GM21515 (cell line): ENCODE measurements at regions not wholly inside any gene's neighbourhood (a gene's known extent, or its start where the extent isn't known, plus 50 kb on each side); places are given as distances from the start of the nearest gene placed in this dataset.
"Not testable (repeated sequence)": the region's sequence is repeated elsewhere in the genome, so short reads cannot be mapped to it uniquely, and the experiment has no call there.

Source experiments
- ATAC-seq: cut with Tn5 transposase; IDR thresholded peaks from one replicate; pipeline ENCODE4 v1.9.1; 2021; ENCODE audit not compliant: unreplicated experiment

DNA sequence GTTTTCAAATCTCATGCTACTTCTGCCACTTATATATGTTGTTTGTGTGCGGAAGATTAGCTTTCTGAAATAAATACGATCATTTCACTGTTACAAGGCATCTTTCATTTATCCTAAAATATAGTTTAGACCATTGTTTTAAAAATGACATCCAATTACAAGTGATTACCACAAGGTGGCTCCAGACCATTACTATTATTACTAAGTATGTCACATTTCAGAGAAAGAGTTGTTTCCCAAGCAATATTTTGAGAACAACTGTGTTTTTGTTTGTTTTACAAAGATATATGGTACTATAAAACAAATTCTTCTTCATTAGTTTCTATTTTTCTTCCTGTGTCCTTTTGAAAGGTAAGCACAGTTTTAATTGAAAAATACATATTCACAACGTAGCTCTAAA is 136.0 kb upstream of the RAP2B start:
- ATAC-seq, result no peak

DNA sequence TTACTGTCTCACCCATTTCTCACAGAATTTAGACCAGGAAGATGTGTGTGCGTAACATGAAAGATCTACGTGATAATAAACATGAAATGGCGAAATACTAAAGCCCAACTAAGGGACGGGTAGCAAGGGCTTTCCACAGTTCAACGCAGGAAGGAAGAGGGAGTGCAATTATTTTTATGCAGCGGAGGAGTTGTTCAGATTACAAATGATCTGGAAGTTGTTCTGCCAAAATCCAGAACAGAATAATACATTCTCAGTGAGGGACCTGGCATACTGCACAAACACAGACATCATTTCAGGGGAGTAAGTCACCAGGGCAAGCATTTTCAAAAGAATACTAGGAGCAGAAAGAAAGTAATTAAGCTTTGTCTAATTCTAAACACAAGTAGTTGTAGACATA is 133.6 kb upstream of the RAP2B start:
- ATAC-seq, result no peak

- no peak for ATAC-seq
Measured at GRCh38 chr3:153029350-153029749, 132.7 kb upstream of the RAP2B start.

DNA sequence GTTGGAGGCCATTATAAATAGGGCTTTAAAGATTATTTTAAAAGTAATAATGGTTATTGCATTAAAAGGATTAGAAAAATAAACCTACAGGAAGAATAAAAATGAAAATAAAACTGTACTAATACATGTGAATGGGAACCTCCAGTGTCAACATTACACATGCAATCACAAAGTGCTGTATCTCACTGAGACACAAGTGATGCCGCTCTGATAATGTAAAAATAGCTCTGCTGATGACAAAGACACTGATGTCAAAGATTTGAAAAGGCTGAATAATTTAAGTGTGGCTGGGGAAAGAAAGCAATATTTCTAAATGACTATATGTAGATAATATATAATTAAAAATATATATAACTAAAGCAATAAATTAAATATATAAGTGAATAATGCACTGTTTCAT is 129.1 kb upstream of the RAP2B start:
- no peak for ATAC-seq

GRCh38 chr3:153036846-153037245 is 125.2 kb upstream of the RAP2B start:
- no peak for ATAC-seq

- no peak for ATAC-seq
Measured at GRCh38 chr3:153038367-153038766, 123.7 kb upstream of the RAP2B start.

- ATAC-seq, result no peak
Measured at GRCh38 chr3:153038779-153039178, 123.2 kb upstream of the RAP2B start.

- ATAC-seq, result no peak
Measured at GRCh38 chr3:153041181-153041580, 120.8 kb upstream of the RAP2B start.

DNA sequence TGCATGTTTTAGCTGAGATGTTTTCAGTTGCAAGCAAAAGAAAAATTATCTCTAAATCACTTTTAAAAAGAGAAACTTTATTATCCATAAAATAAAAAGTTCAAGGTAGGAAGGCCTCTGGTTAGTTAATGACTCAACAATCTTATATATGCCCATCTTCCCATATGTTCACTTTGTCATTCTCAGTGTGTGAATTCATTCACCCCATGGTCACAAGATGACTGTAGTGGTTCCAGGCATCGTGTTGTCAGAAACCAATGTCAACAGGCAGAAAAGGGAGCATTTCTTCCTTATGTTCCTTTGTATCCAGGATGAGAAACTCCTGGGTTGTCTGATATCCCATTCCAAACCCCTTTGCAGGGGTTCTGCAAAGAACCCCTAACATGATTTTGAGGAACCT is 119.9 kb upstream of the RAP2B start:
- ATAC-seq, result no peak

DNA sequence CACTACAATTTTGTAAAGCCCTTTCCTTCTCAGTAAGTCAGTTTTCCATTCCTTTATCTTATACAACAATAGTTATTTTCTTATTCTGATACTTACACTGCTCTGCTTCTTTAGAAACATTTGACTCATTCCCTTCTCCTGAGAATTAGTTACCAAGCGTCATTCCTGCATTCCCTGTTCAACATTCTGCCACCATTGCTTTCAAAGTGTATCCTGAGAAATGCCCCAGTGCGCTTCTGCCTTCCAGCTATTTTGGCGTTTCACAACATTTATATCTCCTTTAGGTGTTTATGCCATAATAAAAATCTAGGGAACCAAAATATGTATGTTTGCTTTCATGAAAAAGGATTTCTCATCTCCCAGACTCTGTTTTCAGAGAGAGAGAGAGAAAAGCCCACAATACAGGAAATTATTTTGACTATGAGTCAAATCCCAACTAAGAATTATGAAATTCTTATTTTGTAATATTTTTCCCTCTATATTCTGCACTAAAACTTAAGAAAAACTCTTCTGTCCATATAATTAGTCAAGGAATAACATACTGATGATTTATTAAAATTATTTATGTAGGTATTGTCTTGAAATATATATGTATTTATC is 118.2 kb upstream of the RAP2B start:
- ATAC-seq, result no peak

- ATAC-seq, result no peak
Measured at GRCh38 chr3:153045150-153045549, 116.9 kb upstream of the RAP2B start.

- ATAC-seq, result no peak
Measured at GRCh38 chr3:153050978-153051377, 111.0 kb upstream of the RAP2B start.

DNA sequence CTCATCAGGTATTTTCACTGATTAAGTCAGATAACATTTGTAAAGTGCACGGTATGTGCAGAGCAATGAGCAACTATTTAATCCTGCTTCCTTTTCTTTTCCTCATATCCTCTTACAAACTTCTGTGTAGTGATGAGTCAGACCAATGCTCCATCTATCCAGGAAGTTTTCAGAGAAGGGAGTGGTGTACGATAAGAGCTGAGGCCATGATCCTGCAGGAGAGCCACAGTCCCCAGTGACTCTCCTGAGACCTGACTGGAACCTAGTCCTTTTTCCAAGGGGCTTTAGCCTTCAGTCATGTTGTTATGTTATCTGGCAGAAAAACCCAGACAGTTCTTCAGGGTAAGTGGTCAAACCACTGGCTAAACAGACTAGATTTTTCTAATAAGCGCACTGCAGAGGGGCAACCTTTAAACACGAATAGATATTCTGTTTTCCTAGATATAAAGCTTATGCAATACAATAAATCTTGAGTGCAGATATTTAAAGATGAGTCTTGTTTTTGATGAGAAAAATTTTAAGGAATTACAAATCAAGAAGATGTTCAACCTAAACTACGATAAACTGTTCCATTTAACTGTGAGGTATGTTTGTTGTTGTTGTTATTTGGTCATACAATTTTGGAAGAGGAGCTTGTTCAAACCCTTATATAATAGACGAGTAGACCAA is 110.5 kb upstream of the RAP2B start:
- ATAC-seq, result no peak

- ATAC-seq, result no peak
Measured at GRCh38 chr3:153052096-153052460, 109.9 kb upstream of the RAP2B start.

DNA sequence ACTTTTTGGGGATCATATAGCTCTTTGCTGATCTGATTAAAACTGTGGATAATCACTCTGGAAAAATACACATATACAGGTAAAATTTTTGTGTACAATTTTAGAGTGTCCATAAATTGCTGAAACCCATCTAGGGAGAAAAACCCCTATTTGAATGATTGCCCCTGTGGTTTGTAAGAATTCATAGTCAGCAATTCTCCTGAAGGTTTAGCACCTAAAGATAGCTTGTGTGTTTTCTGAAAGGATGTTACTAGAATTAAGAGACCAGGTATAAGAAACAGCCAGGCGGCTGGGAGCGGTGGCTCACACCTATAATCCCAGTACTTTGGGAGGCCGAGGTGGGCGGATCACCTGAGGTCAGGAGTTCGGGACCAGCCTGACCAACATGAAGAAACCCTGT is 106.8 kb upstream of the RAP2B start:
- no peak for ATAC-seq

GRCh38 chr3:153055779-153056178 is 106.2 kb upstream of the RAP2B start:
- no peak for ATAC-seq

- ATAC-seq, result not testable (repeated sequence)
Measured at GRCh38 chr3:153058031-153058688, 103.9 kb upstream of the RAP2B start.

DNA sequence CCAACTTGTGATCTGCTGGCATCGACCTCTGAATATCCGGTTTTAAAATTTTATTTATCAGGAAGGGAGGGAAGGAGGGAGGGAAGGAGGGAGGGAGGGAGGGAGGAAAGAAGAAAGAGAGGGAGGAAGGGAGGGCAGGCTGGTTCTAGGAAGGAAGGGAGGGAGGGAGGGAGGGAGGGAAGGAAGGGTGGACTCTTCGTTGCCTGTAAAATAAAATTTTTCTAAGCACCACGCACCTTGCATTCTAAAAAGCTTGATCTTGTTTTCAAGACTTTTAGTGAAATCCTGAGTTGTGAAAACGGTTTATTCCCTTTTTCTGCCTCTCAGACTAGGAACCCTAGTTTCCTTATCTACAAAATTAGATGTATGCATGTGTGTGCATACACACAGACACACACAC is 101.7 kb upstream of the RAP2B start:
- no peak for ATAC-seq

DNA sequence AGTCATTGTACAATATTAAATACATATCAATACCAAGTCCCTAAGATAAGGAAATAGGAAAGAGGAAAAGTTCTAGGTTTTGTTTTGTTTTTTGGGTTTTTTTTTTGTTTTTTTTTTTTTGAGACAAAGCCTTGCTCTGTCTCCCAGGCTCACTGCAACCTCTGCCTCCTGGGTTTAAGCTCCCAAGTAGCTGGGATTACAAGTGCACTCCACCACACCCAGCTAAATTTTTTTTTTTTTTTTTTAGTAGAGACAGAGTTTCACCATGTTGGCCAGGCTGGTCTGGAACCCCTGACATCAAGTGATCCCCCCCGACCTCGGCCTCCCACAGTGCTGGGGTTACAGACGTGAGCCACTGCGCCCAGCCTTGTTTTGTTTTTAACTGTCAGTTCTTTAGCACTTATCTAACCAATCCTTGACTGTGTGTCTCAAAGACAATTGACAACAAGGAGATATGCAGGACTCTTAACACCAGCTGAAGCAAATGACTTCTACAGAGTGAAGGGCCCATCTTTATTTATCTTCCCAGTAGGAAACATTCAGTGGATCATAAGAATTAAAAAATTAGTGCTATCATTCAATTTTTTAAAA is 100.0 kb upstream of the RAP2B start:
- no peak for ATAC-seq

GRCh38 chr3:153063337-153063736 is 98.7 kb upstream of the RAP2B start:
- no peak for ATAC-seq

DNA sequence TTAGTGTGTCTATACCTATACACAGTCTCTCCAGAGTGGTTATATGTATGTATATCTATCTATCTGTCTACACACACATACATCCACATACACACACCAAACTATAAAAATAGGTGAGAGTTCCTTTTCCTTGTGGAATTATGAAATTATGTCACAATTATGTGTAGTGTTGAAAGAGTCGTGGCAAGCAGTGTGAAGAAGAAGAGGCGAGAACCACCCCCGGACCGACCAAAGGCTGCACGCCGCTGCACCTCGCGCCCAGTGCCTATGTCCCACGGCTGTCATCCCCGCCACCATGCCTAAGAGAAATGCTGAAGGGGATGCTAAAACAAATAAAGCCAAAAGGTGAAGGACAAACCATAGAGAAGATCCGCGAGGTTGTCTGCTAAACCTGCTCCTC is 95.0 kb upstream of the RAP2B start:
- ATAC-seq, result no peak
